Non-pigmented ciliary epithelial cell (primary cell): ENCODE measurements at regions not wholly inside any gene's neighbourhood (a gene's known extent, or its start where the extent isn't known, plus 50 kb on each side); places are given as distances from the start of the nearest gene placed in this dataset.
A peak's percentile ranks its signal among the peaks of the same experiment; 100 is the strongest.

Experiments used
- DNase-seq: peaks from one replicate; pipeline ENCODE4 v3.0.0-alpha.2; 2010; ENCODE audit warnings: low read depth

GRCh38 chr13:80131204-80131603, 209.7 kb downstream of the SPRY2 start:
- no peak for DNase-seq

GRCh38 chr13:80126389-80127068, 214.4 kb downstream of the SPRY2 start:
- DNase-seq, result no peak

DNA sequence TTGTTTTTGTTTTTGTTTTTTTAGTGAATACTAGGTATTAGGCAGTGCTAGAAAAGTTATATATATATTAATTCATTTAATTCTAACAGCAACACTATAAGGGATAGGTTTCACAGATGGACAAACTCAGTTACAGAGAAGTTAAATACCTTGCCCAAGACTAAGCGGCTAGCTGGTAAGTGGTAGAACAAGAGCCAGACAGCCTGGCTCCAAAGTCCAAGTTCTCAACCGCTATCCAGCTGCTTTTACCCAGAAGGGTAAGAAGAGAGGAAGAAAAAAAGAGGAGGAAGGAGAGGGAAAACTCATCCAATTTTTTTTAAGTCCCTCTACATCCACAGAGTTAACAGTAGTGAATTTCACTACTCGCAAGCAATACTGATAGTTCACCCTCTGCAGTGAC, 217.0 kb downstream of the SPRY2 start:
- no peak for DNase-seq

DNA sequence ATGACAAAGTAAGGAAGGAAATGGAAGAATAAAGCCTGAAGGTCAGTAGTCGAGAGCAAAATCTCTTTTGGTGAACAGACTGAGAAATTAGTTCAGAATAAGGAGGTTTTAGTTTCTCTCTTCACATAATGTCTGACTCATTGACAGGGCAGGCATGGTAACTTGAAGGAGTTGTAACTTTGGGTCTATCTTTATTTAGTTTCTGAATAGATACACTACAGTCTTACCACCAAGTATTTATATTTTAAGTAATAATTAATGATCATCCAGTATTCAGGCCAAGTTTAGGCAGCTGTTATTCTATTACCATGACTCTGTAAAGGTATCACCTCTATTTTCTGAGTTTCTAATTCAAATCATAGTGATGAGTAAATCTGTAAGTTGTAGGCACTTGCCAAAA, 219.9 kb downstream of the SPRY2 start:
- no peak for DNase-seq

DNA sequence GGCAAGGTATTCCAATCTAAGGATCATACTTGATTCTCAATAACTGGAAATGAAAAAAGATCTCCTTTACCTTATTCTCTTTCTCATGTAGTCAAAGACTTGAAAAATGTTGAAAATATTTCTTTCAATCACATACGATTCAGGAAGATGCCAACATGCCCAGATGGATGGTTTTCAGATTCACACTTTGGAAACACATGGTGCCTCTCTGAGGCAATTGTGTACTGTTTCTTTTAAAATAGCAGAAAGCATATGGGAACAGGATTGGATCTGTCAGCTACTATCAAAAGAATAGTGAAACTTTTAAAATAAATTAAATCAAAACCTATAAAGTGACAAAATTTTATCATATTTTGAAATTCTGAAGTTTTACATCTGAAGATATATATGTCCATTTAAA, 222.4 kb downstream of the SPRY2 start:
- no peak for DNase-seq

DNA sequence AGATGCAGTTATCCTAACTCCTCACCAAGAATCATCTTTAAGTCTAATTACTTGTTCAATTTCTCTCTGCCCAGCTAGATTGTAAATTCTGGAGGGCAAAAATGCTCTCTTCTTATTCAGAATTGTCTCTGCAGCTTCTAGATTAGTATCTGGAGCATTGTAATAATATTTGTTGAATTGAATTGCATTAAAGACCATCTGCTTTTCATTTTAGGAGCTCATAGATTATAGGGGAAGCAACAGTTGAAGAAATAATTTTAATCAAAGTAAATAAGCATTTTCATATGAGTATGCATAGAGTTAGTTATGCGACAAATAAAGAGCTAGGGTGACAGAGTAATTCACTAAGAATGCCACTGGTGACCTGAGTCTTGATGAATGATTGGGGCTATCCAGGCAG, 222.8 kb downstream of the SPRY2 start:
- DNase-seq, result no peak

DNA sequence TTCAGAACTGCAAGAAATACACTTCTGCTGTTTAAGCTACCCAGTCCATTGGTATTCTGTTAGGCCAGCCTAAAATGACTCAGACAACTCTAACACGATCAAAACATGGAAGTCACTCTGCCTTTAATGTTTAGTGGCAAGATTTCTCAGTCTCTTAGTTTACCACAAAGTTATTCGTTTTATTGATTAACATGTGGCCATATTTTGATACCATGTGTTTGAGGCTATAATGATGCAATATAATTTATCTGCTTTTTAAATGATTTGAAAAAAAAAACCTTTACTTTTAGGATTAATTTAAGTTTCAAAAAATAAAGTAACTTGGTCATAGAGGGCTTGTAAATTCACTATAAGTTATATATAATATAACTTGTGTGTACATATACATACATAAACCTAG, 223.4 kb downstream of the SPRY2 start:
- DNase-seq, result no peak

DNA sequence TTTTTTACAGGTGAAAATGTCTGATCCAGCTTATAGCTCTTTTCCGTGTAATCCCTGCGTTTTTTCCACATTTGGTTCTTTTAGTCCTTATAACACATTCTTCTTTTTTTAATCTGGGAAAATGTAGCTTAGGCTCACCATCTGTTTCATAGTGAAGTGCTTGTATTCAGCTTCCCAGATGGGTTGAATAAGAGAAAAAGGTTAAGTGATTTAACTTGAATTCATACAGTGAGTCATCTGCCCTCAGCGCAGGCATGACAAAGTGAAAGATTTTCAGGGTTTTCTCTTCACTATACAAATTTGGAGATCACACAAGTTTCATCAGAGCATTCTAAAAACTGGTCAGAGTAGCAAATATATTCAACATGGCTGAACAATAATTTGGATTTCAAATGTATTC, 224.8 kb downstream of the SPRY2 start:
- DNase-seq, result peak; percentile 41

- DNase-seq, result no peak
Measured at GRCh38 chr13:80115616-80116015, 225.3 kb downstream of the SPRY2 start.

DNA sequence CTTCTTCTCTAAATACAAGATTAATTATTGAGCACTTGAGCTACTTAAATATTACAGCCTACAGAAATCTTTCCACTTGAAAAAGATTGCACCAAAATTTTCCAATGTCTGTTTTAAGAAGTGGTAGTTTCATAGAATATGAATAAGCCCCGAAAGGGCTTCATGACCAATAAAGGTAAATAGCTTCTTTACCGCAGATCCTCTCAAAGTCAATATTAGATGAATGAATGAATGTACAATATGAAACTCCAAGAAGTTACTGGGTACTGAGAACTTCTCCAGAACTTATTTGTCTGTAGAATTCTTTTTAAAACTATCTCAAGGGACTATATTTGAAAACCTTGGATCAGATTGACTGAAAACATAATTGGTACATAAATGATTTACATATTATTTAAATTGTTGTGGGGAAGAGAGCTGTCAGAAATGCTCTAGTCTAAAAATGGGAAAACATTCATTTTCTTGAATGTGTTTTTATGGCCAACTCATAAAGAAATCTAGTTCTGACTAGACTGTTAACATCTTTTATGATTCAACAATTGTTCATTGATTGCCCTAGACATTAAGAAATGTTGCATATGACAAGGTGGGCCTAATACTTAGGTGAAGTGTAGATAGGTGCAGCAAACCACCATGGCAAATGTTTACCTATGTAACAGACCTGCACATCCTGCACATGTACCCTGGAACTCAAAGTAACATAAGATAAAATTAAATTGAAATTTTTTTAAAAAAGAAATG, 227.0 kb downstream of the SPRY2 start:
- no peak for DNase-seq

DNA sequence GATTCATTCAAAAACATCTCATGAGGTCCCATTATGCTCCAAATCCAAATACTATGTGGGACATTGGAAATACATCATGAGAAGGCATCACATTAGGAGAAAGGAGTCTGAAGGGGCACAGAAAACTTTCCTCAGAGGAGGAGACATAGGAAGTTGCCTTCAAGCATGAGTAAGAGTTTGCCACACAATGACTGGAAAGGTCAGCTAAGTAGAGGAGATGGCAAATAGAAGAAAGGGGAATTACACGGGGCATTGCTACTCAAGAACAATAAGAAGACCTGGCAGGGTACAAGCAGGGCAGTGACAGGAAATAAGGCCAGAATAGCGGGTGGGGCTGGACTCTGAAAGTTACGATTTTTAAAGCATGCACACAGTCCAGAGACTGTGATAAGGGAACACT, 231.6 kb downstream of the SPRY2 start:
- DNase-seq, result no peak

DNA sequence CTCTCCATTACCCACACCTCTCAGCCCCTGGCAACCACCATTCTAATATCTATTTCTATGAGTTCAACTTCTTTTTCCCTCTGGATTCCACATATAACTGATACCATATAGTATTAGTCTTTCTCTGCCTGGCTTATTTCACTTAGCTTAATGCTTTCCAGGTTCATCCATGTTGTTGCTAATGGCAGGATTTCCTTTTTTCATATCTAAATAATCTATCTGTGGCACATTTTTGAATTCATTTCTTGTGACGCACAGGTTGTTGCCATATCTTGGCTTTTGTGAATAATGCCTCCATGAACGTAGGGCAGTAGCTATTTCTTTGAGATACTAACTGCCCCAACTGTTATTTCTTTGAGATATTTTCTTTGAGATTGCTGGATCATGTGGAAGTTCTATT, 235.6 kb downstream of the SPRY2 start:
- no peak for DNase-seq

- DNase-seq, result no peak
Measured at GRCh38 chr13:80101040-80101439, 239.9 kb downstream of the SPRY2 start.

GRCh38 chr13:80100636-80101035, 240.3 kb downstream of the SPRY2 start:
- no peak for DNase-seq

GRCh38 chr13:80097561-80097960, 243.4 kb downstream of the SPRY2 start:
- no peak for DNase-seq

- no peak for DNase-seq
Measured at GRCh38 chr13:80096383-80096782, 244.5 kb downstream of the SPRY2 start.

DNA sequence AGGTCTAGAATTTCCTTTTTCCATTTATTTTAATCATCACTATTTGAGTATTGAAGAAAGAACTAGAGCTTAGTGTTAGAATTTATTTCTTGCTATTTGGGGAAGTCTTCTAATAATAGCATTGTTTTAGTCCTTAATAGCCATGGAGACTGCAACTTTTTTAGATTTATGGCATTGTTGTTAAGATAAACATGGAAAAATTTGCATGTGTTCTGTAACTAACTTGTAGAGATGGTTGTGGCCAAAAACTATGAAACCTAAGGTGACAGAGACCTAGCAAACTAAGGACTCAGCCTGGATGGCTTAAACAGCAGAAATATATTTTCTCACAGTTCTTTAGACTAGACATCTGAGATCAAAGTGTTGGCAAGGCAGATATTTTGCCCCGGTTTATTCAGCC, 246.4 kb downstream of the SPRY2 start:
- no peak for DNase-seq

DNA sequence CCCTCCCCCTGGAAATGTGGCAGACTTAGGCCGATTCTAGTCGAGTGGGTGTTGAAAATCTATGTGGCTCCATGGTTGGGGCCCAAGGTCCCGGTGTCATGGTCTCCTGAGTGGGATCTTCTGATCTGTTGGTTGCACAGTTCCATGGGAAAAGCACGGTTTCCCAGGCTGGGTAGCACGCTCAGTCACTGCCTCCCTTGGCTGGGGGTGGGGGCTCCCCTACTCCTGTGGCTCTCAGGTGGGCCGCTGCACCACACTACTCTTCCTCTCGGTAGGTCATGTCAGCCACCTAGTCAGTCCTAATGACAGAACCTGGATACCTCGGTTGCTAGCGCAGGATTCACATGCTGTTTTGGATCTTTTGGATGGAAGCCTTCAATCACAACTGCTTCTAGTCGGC, 247.0 kb downstream of the SPRY2 start:
- DNase-seq, result no peak

GRCh38 chr13:80086304-80086721, 254.6 kb downstream of the SPRY2 start:
- no peak for DNase-seq

- DNase-seq, result peak; percentile 76
Measured at GRCh38 chr13:80083853-80084676, 256.9 kb downstream of the SPRY2 start.

DNA sequence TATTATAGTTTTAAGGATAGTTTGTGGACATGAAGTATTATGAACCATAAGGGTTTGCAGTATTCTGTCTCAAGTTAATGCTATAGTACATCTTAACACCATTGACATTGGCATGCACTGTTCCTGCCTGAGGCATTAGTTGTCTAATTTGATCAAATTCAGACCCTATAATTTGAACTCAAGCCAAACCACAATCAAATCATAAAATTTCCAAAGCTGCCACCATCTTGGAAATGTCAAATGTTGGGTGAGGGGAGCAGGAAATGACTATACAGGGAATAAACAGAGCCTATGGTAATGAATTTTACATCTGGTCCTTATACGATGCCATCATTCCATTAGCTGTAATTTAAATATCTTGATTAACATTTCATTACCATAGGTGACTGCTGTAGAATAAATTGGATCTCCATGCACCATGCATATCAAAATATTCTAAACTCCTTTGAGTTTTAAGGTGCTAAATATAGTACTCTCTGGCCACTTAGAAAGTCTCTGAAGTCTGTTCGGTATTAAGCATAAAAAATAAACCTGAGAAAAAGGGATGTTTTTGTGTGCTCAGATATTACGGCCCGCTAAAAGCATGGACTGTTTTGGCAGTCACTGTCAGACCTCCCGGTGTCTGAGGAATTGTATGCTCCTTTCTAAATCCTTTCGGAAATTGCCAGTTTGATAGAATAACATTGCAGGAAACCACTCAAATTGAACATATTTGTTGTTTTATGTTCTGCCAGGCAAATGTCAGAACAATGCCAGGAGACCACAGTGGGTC, 257.7 kb downstream of the SPRY2 start:
- DNase-seq, result no peak

DNA sequence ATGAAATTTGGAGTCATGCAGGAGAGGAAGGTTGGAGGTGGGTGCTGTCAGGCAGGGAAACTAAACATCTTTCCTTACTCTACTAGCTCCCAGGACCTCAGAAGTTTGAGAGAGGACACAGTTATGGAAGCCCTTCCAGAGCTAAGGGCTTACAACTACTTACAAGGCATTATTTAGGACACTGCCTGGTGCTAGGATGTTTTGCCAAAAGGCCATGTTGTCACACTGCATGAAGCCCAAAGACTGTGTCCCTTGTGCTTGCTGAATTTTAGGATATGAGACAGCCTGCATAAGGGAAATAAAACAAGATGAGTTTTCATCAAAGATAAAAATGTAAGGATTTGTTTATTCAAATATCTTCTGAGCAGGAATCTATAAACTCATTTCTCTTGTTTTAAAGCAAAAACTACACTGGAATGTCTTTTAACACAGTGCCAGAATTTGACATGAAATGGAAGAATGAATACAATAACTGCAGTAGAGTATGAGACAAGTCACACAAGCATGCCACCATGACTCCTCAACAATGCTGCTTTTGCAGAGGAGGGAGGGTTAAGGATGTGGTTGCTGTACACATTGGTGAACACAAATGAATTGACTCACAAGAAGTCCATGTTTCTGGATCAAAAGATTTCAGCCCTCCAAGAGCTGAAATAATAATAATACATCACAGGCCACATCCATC, 258.4 kb downstream of the SPRY2 start:
- peak; percentile 61 for DNase-seq
